Upper lobe of left lung (tissue), 6 donors: ENCODE measurements at regions not wholly inside any gene's neighbourhood (a gene's known extent, or its start where the extent isn't known, plus 50 kb on each side); places are given as distances from the start of the nearest gene placed in this dataset.

Experiments used
- ATAC-seq, 2 donors: fragments of 200-7000 bp; cut with Tn5 transposase; one replicate each; pipeline ENCODE4 v1.9.1; 2022; ENCODE audit warnings: mild to moderate bottlenecking in 2 of 2, moderate library complexity in 2 of 2; ENCODE audit not compliant: low FRiP score in 2 of 2
- DNase-seq, 2 donors: peaks; one replicate each; pipeline ENCODE4 v3.0.0-alpha.2; 2019 to 2020
- H3K27ac ChIP-seq, 4 donors: fragments of 200-600 bp; sonication (generic); one replicate each; pipeline ENCODE4 v1.5.1; 2016 to 2019
- H3K27me3 ChIP-seq, 4 donors: fragments of 200-600 bp; sonication (generic); one replicate each; pipeline ENCODE4 v1.5.1; 2017 to 2019
- H3K36me3 ChIP-seq, 4 donors: fragments of 200-600 bp; sonication (generic); one replicate each; pipeline ENCODE4 v1.5.1; 2016 to 2019
- H3K4me1 ChIP-seq, 4 donors: fragments of 200-600 bp; sonication (generic); one replicate each; pipeline ENCODE4 v1.5.1; 2018 to 2019
- H3K4me3 ChIP-seq, 4 donors: fragments of 200-600 bp; sonication (generic); one replicate each; pipeline ENCODE4 v1.5.1; 2017 to 2019; ENCODE audit warnings: mild to moderate bottlenecking in 2 of 4, moderate library complexity in 1 of 4
- H3K9me3 ChIP-seq, 4 donors: fragments of 200-600 bp; sonication (generic); one replicate each; pipeline ENCODE4 v1.5.1; 2018 to 2019
- CTCF ChIP-seq, 6 experiments: fragments of 450-650 bp in 4 of 6; fragments of 200-600 bp in 2 of 6; sonication (generic) in 2 of 6; IDR thresholded peaks; one replicate each; pipeline ENCODE4 v1.5.1; 2016 to 2019; ENCODE audit warnings: antibody characterized with exemption in 6 of 6
- EP300 ChIP-seq, 4 donors: sonication (generic); formaldehyde crosslinking; IDR thresholded peaks; one replicate each; pipeline ENCODE4 v1.5.1; 2017; ENCODE audit warnings: antibody characterized with exemption in 4 of 4, control low read depth in 2 of 4
- POLR2A ChIP-seq, 4 donors: fragments of 450-650 bp; IDR thresholded peaks; one replicate each; pipeline ENCODE4 v1.5.1; 2016 to 2017; ENCODE audit warnings: antibody characterized with exemption in 4 of 4, mild to moderate bottlenecking in 2 of 4
- POLR2AphosphoS5 ChIP-seq, 2 donors: sonication (generic); formaldehyde crosslinking; IDR thresholded peaks; one replicate each; pipeline ENCODE4 v1.5.1; 2017; ENCODE audit warnings: antibody characterized with exemption in 2 of 2
- WGBS, 2 donors: methylation state at CpG; one replicate each; pipeline ENCODE4 v1.1.5; 2017 to 2018; 5-methylcytosine and 5-hydroxymethylcytosine counted together
- donor health status: DM: no; HTN: no; CAD: no; lungs with moderate emphysema.
- donor health status: DM: no; HTN: yes; CAD: no; lungs with severe emphysema.

GRCh38 chr3:44023961-44024593 is 217.6 kb upstream of the TOPAZ1 start:
- no peak overlapping the region for H3K4me3 ChIP-seq
- ATAC-seq, result no peak
- DNase-seq, result no peak
- H3K36me3 ChIP-seq, result no peaks in the 10 kb centered on the region
- no peaks in the 10 kb centered on the region for H3K9me3 ChIP-seq
- no peak overlapping the region for H3K27ac ChIP-seq
- peaks cover 0 to 8% (median 4%) of the 10 kb centered on the region in 4 donors for H3K27me3 ChIP-seq
- H3K4me1 ChIP-seq, result peaks cover 5 to 7% (median 6%) of the 10 kb centered on the region in 4 donors
- 87 to 88% methylated on average over 11 of the region's 11 CpGs for WGBS, 2 donors
- TF ChIP-seq CTCF (IDR thresholded peaks at IDR 0.05) (no peak), POLR2A (IDR thresholded peaks at IDR 0.05) (no peak), POLR2AphosphoS5 (IDR thresholded peaks at IDR 0.05) (no peak), EP300 (IDR thresholded peaks at IDR 0.05) (no peak)

- peaks cover 0 to 8% (median 4%) of the 10 kb centered on the region in 4 donors for H3K27me3 ChIP-seq
Observed at GRCh38 chr3:44026220-44026865, 215.3 kb upstream of the TOPAZ1 start.

GRCh38 chr3:44029100-44029499 is 212.6 kb upstream of the TOPAZ1 start:
- H3K9me3 ChIP-seq, result no peaks in the 10 kb centered on the region
- peak; percentile 23 to 24 for ATAC-seq
- H3K4me3 ChIP-seq, result no peak overlapping the region
- H3K36me3 ChIP-seq, result no peaks in the 10 kb centered on the region
- H3K27ac ChIP-seq, result no peak overlapping the region
- no peaks in the 10 kb centered on the region for H3K27me3 ChIP-seq
- TF ChIP-seq POLR2A (IDR thresholded peaks at IDR 0.05) (no peak), EP300 (IDR thresholded peaks at IDR 0.05) (no peak), POLR2AphosphoS5 (IDR thresholded peaks at IDR 0.05) (no peak)
- 82 to 97% methylated on average over 2 of the region's 2 CpGs for WGBS, 2 donors
- DNase-seq, result no peak
- H3K4me1 ChIP-seq, result no peaks in the 10 kb centered on the region

More at GRCh38 chr3:44026220-44026865, 215.3 kb upstream of the TOPAZ1 start:
- ATAC-seq, result no peak
- H3K27ac ChIP-seq, result no peak overlapping the region
- no peaks in the 10 kb centered on the region for H3K9me3 ChIP-seq
- 52 to 57% methylated on average over 5 of the region's 5 CpGs for WGBS, 2 donors
- no peak for DNase-seq
- no peaks in the 10 kb centered on the region for H3K36me3 ChIP-seq
- no peak for TF ChIP-seq POLR2AphosphoS5 (IDR thresholded peaks at IDR 0.05)
- TF ChIP-seq EP300 (IDR thresholded peaks at IDR 0.05), result no peak
- no peak for TF ChIP-seq POLR2A (IDR thresholded peaks at IDR 0.05)
- no peak for TF ChIP-seq CTCF (IDR thresholded peaks at IDR 0.05)
- H3K4me3 ChIP-seq, result no peak overlapping the region
- peaks cover 5 to 7% (median 6%) of the 10 kb centered on the region in 4 donors for H3K4me1 ChIP-seq

GRCh38 chr3:44030285-44030684 is 211.4 kb upstream of the TOPAZ1 start:
- Histone ChIP-seq H3K9me3 (no peaks in the 10 kb centered on the region), H3K4me1 (no peaks in the 10 kb centered on the region), H3K4me3 (no peak overlapping the region), H3K27me3 (no peaks in the 10 kb centered on the region), H3K27ac (no peak overlapping the region), H3K36me3 (no peaks in the 10 kb centered on the region)
- DNase-seq (no peak), ATAC-seq (no peak)
- no peak for TF ChIP-seq POLR2AphosphoS5 (IDR thresholded peaks at IDR 0.05)
- TF ChIP-seq CTCF (IDR thresholded peaks at IDR 0.05), result no peak
- no peak for TF ChIP-seq EP300 (IDR thresholded peaks at IDR 0.05)
- no peak for TF ChIP-seq POLR2A (IDR thresholded peaks at IDR 0.05)
- WGBS, 2 donors, result 79 to 80% methylated on average over 7 of the region's 7 CpGs

GRCh38 chr3:44030687-44031305 is 210.9 kb upstream of the TOPAZ1 start:
- TF ChIP-seq POLR2AphosphoS5 (IDR thresholded peaks at IDR 0.05) (no peak), EP300 (IDR thresholded peaks at IDR 0.05) (no peak)
- no peak overlapping the region for H3K4me3 ChIP-seq
- H3K9me3 ChIP-seq, result no peaks in the 10 kb centered on the region
- no peak overlapping the region for H3K27ac ChIP-seq
- no peak for DNase-seq
- 59 to 65% methylated on average over 1 of the region's 1 CpG for WGBS, 2 donors
- no peak for ATAC-seq
- no peaks in the 10 kb centered on the region for H3K4me1 ChIP-seq
- no peaks in the 10 kb centered on the region for H3K36me3 ChIP-seq
- H3K27me3 ChIP-seq, result no peaks in the 10 kb centered on the region
